ENCODE measurements at regions not wholly inside any gene's neighbourhood (a gene's known extent, or its start where the extent isn't known, plus 50 kb on each side); places are given as distances from the start of the nearest gene placed in this dataset.

DNA sequence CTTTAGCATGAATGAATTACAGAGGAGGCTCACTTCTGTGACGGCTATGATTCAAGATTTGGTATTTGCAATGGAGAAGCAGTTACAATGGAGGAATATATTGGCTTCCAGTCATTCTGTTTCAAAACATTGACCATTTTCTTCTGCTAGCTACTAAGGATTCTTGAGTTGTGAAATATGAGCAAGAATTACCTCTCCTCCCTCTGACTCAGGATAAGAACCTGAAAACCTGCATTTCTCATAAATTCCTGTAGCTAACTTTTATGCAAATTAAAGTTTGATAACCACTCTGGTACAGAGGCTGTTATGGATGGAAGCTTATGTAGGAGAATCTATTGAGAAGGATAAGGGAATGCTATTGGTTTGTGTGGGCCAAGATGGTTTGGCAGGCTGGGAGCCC lies 84.1 kb upstream of the MYRIP start:
- no peak for TF ChIP-seq EZH2 (IDR thresholded peaks at IDR 0.05; ENCODE audit: insufficient read depth, low read length)
- TF ChIP-seq, protein P1, sequence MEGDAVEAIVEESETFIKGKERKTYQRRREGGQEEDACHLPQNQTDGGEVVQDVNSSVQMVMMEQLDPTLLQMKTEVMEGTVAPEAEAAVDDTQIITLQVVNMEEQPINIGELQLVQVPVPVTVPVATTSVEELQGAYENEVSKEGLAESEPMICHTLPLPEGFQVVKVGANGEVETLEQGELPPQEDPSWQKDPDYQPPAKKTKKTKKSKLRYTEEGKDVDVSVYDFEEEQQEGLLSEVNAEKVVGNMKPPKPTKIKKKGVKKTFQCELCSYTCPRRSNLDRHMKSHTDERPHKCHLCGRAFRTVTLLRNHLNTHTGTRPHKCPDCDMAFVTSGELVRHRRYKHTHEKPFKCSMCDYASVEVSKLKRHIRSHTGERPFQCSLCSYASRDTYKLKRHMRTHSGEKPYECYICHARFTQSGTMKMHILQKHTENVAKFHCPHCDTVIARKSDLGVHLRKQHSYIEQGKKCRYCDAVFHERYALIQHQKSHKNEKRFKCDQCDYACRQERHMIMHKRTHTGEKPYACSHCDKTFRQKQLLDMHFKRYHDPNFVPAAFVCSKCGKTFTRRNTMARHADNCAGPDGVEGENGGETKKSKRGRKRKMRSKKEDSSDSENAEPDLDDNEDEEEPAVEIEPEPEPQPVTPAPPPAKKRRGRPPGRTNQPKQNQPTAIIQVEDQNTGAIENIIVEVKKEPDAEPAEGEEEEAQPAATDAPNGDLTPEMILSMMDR (IDR thresholded peaks at IDR 0.05; ENCODE audit: insufficient read depth, low read depth, low read length) = no peak

Measured in astrocyte (in vitro differentiated cells and primary cell).